NCI-H2196 treated with DMSO at 0.1 percent for 48 hours (cell line): ENCODE measurements at regions not wholly inside any gene's neighbourhood (a gene's known extent, or its start where the extent isn't known, plus 50 kb on each side); places are given as distances from the start of the nearest gene placed in this dataset.

Experiments used
- DNase-seq: peaks from one replicate; lab custom pipeline; 2025; ENCODE audit not compliant: unreplicated experiment; lab: John Stamatoyannopoulos, UW

DNA sequence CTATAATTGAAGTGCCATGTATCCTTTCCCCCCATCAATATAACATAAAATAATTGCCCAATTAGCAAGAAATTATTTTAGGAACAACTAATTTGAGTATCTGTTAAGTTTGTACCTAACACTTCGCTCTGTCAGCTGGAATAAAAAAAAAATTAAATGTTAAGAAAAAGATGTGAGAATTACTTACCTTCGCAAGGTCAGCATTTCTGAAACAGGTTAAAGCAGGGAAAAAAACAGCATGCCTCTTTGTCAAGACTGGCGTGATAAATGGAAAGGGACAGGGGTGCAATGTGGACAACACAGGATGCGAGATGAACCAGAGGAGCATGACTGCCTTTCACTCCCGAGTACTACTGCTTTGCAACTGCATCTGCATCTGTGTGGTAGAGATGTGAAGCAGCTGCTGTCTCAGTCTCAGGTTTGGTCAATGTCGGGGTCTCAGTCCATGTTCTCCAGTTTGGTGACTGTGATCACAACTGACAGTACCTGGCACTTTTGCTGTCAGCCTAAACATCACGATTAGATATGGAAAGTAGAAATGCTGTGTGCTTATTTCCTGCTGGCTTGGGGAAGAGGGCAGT lies 565.4 kb upstream of the LRRTM1 start:
- no peak for DNase-seq

GRCh38 chr2:80863147-80863714 lies 558.7 kb upstream of the LRRTM1 start:
- DNase-seq = no peak

DNA sequence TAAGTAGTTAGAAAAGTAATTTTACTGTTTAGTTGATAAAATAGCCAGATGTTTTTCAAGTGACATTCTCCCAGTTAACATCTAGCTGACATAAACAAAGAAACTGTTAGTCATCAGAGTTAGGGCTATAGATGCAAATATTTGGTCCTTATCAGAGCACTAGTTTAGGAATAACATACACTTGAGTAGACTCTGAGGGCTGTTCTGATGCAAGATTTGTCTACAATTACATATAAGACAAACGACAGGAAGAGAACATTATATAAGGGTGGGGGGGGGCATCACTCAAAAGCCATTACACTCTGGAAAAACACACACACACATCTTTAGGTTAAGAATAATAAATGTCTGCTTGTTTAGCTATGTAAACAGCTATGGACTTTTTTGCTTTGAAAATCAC lies 554.4 kb upstream of the LRRTM1 start:
- DNase-seq = no peak

GRCh38 chr2:80856227-80856626 lies 551.7 kb upstream of the LRRTM1 start:
- DNase-seq = no peak

DNA sequence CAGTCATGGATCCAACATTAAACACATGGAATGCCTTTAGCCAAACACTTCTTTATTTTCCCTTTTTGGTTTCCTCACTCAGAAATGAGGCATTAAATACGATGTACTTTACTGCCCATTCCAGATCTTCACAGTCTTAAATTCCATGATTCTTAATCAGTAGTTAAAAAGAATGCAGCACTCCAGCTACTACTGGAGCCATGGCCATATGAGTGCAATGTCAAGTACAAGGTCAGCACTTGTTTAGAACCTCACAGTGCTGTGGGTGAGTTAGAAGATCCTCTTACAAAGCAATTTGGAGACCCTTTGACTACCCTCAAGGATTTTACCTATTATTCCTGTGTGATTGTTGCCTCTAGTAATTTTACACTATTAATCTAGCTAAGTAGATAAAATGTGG lies 550.3 kb upstream of the LRRTM1 start:
- no peak for DNase-seq

DNA sequence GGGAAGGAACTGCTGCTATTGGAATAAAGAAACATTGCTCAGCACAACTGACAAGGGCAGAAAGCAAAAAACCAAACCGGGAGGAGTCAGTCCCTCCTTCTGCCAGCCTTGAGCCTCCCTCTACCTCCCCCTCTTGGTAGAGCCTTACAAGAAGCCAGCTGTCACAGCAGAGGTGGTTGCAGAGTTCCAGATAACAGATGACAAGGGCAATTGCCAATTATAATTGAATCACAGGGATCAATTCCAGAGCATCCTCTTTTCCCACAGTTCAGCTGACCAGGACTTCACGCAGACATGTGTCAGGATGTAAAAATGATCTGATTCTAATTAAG lies 548.2 kb upstream of the LRRTM1 start:
- DNase-seq = no peak

DNA sequence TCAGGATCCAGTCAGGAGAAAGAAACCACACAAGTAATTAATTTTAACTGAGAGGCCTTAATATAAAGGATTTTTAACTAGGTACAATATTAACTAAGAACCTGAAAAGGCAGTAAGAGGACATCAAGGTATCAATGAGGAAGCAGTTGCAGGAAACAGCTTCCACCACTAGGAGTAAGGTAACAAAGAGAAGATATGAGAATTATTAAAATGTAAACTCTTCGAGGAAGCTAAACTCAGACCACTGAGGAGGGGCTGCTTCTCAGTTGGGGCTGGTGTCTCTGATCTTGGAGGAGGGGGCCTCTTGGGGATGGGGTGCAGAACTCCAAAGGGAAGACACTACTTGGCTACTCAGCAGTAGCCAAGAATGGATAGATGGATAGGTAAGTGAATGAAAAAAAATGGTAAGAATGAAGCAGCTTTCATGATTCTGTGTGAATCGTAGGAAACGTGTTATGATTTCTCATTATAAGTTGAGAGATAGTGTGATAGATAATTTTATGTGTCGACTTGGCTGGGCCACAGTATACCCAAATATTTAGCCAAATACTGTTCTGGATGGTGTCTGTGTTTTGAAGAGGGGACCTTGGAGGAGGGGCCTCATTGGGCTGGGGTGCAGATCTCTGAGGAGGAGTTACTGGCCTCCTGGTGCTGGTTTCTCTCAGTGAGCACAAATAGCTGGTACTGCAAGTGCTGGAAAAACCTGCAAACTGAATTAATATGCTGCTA lies 547.7 kb upstream of the LRRTM1 start:
- no peak for DNase-seq

- no peak for DNase-seq
These were observed 526.3 kb upstream of the LRRTM1 start for GRCh38 chr2:80830891-80831290.

DNA sequence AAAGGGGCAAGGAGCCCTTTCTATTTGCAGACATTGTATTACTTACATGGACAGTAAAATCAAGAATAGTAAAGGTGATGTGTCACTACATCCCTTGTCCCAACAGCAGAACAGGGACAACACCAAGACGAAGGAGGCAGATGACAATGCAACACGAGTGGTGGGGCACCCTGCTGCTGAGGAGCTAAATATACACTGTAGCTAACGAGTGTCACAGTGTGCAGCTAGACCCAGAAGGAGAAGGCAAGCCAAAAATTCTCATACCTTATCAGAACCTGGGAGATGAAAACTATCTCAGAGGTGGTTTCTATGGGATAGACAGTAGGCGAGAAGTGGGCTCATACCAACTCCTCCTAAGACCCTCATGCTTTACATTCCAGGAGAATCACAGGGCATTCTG lies 518.4 kb upstream of the LRRTM1 start:
- no peak for DNase-seq

DNA sequence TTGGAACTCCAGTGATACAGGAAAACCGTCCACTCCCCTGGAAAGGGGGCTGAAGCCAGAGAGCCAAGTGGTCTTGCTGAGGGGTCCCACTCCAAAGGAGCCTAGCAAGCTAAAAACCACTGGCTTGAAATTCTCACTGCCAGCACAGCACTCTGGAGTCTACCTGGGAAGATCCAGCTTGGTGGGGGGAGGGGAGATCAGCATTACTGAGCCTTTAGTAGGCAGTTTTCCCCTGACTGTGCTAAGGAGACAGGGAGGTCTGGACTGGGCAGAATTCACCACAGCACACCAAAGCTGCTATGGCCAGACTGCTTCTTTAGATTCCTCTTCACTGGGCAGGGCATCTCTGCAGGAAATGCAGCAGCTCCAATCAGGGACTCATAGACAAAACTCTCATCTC lies 510.7 kb upstream of the LRRTM1 start:
- no peak for DNase-seq

GRCh38 chr2:80786584-80786983 lies 482.0 kb upstream of the LRRTM1 start:
- DNase-seq = no peak

- no peak for DNase-seq
These were observed 474.2 kb upstream of the LRRTM1 start for GRCh38 chr2:80778704-80779103.

DNA sequence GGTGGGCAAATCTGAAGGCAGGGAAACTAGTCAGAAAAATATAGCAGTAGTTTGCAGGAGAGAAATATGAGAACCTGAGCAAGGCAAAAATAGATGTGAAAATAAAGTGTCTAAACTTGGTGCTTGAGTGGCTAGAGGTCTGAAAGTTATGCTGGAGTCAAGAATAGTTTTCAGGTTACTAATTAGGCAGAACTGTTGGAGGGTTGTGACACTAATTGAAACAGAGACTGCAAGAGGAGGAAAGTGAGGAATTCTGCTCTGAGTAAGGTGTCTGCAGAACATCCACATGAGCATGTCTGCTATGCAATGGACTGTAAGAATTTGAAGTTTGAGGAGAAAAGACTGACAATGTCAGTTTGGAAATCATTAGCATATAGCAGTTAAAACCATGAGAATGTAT lies 444.0 kb upstream of the LRRTM1 start:
- DNase-seq = no peak

DNA sequence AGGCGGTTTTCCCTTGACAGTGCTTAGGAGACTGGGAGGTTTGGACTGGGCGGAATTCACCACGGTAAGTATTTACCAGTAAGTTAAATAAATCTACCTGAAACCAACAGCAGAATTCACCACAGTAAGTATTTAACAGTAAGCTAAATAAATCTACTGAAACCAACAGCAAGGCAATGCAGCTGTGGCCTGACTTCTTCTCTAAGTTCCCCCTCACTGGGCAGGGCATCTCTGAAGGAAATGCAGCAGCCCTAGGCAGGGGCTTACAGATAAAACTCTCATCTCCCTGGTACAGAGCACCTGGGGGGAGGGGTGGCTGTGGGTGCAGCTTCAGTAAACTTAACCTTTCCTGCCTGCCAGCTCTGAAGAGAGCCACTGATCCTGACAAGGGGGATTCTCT lies 432.5 kb upstream of the LRRTM1 start:
- no peak for DNase-seq

DNA sequence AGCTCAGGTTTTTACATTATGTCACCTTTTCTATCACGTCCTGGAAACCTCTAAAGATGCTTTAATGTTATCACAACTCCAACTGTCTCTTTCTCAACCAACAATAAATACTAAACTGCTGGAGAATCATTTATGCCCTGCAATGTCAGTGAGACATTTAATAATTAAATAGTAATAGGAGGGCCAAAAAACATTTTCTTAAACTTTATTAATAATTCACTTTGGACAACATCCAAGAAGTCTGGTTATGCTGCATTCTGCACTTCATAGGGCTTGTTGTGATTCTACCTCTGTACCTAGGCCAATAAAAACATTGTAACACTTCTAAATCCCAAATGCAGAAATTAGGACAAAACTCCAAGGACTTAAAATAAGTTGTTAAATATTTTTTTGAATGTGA lies 420.4 kb upstream of the LRRTM1 start:
- DNase-seq = no peak

DNA sequence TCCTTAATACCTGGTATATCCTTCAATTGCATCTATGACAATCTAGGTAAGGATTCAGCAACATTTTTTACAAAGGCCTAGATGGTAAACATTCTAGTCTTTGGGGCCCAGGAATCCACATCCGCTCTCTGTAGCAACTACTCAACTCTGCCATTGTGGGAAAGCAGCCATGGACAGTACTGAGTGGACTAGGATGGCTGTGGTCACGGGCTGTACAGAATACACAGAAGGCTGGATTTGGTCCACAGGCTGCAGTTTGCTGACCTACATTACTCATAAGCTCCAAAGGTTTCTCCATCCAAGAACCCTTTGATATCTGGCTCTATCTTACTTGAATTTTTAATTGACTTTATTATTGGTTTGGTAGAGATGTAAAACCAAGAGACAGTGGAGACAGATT lies 418.3 kb upstream of the LRRTM1 start:
- no peak for DNase-seq

DNA sequence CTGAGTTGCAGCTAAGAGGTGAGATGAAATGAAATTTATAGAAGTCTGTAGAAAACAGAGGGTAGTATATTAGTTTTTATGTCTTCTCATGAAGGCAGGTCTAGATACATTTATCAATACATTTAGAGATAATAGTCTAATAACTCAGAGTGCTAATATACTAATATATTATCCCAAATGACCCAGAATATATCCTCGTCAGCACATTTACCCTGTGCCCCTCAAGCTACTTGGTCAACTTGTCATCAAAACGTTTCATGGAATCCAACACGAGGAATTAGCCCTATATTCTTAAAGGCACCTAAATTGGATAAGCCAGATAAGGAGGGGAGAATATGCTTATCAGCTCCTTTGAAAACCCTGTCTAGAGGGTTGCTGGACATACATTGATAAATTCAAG lies 415.1 kb upstream of the LRRTM1 start:
- no peak for DNase-seq

DNA sequence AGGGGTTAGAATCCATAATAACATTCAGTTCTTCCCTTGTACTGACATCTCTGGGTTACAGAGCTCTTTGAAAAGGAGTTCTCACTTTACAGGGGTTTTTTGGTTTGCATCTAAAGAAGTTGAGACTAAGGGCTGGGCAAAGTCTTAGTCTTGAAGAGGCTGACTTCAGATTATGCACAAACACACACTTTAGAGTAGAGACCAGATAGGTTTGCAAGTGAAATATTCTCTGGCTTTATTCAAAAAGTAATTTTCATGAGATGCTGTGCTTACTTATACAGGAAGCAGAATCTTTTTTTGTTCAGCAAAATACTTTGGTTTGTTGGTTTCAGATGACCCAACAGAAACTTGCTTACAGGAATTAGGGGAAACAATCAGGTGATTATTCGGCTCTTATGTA lies 410.9 kb upstream of the LRRTM1 start:
- no peak for DNase-seq

GRCh38 chr2:80711915-80712314 lies 407.4 kb upstream of the LRRTM1 start:
- no peak for DNase-seq

DNA sequence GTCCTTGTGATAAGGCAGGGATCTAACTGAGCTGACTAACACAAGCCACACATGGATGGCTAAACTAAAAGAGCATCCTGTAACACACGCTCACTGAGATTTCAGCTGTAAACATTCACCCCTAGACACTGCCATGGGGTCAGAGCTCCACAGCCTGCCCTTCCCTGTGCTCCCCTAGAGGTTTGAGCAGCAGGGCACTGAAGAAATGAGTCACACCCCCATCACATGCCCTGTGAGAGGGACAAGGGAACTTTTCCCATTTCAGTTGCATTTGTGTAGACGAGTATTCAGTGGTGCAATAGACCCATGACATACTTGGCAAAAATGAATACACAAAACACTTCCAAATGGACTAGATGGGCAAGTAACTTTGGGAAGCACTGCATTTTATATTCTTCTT lies 402.4 kb upstream of the LRRTM1 start:
- DNase-seq = no peak

DNA sequence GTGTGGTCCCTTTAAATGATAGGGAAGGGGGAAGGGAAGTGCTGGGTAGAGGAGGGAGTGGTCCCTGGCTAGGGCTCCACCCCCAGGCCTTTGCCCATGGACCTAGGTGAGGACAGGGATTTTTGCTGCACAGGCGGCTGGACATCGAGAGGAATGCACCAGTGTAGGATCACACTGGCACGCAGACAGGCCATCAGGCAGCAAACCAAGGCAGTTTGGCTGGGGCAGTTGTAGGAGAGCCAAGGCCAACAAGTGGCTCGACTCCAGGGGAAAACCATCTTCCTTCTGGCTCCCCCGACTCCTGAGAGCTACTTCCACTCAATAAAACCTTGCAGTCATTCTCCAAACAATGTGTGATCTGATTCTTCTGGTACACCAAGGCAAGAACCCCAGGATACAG lies 402.0 kb upstream of the LRRTM1 start:
- DNase-seq = no peak

DNA sequence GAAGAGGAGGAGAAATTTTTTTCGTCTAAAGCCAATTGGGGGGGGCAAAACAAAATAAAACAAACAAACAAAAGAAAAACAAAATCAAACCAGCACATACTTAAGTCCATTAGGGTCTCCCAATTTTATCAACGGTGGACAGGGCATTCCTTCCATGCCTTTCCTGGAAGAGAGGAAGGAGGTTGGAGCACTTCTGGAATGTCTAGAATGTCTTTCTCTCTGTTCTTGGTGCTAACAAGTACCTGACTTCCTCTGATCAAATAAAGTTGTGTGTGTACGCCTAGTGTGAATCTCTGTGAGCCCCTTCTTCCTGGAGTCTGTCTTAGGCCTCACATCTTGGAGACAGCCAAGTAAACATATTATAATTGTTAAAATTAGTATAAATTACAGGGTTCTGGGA lies 399.0 kb upstream of the LRRTM1 start:
- DNase-seq = no peak

DNA sequence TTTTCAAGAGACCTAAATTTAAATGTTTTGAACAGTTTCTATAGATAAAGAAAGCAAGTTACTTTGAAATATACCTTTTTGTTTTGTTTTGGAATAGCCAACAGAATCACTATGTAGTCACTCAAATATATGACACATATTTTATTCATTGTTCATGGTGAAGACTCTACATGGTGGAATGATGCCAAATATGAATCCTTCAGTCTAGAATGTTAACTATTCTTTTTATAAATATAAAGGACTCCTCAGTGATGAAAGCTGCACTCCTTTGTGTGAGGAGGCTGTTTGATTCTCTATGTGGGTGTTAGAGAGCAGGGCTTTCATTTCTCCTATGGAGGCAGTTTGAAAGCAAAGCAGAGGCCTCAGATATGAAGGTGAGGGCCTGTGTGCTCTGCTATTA lies 396.4 kb upstream of the LRRTM1 start:
- no peak for DNase-seq
